ENCODE measurements at regions not wholly inside any gene's neighbourhood (a gene's known extent, or its start where the extent isn't known, plus 50 kb on each side); places are given as distances from the start of the nearest gene placed in this dataset.

DNA sequence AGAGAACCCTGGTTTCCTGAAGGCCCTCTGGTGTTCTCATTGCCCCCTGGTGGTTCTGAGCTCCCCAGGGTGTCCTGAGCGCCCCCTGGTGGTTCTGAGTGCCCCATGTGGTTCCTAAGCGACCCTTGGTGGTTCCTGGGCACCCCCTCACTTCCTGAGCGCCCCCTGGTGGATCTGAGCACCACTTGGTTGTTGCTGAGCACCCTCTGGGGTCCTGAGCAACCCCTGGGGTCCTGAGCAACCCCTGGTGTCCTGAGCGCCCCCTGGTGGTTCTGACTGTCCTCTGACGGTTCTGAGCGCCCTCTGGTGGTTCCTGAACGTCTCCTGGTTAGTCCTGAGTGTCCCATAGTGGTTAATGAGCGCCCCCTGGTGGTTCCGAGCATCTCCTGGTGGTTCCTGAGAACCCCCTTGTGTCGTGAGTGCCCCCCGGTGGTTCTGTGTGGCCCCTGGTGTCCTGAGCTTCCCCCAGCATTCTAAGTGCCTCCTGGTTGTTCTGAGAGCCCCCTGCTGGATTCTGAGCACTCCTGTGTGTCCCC lies 568.3 kb downstream of the TMEM121 start:
- TF ChIP-seq, protein P1, sequence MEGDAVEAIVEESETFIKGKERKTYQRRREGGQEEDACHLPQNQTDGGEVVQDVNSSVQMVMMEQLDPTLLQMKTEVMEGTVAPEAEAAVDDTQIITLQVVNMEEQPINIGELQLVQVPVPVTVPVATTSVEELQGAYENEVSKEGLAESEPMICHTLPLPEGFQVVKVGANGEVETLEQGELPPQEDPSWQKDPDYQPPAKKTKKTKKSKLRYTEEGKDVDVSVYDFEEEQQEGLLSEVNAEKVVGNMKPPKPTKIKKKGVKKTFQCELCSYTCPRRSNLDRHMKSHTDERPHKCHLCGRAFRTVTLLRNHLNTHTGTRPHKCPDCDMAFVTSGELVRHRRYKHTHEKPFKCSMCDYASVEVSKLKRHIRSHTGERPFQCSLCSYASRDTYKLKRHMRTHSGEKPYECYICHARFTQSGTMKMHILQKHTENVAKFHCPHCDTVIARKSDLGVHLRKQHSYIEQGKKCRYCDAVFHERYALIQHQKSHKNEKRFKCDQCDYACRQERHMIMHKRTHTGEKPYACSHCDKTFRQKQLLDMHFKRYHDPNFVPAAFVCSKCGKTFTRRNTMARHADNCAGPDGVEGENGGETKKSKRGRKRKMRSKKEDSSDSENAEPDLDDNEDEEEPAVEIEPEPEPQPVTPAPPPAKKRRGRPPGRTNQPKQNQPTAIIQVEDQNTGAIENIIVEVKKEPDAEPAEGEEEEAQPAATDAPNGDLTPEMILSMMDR (conservative IDR thresholded peaks at IDR 0.05; ENCODE audit: low read depth, low read length) = no peak
- TF ChIP-seq EZH2phosphoT487 (IDR thresholded peaks at IDR 0.05; ENCODE audit: borderline replicate concordance, low read length) = no peak
- TF ChIP-seq EZH2 (IDR thresholded peaks at IDR 0.05; ENCODE audit: low read length, unreplicated experiment) = no peak
